ENCODE measurements at regions not wholly inside any gene's neighbourhood (a gene's known extent, or its start where the extent isn't known, plus 50 kb on each side); places are given as distances from the start of the nearest gene placed in this dataset.
"Not testable (repeated sequence)": the region's sequence is repeated elsewhere in the genome, so short reads cannot be mapped to it uniquely, and the experiment has no call there.

GRCh38 chr12:60752589-60752988 is 1156.8 kb downstream of the SLC16A7 start:
- H3K36me3 ChIP-seq: no peaks in the 10 kb centered on the region
- no peak overlapping the region for H3K27ac ChIP-seq
- H3K9me3 ChIP-seq (replicated peaks): no peaks in the 10 kb centered on the region
- no peak overlapping the region for H3K4me3 ChIP-seq
- no peaks in the 10 kb centered on the region for H3K27me3 ChIP-seq
- no peaks in the 10 kb centered on the region for H3K4me1 ChIP-seq
- no peak for DNase-seq

- H3K36me3 ChIP-seq: no peaks in the 10 kb centered on the region
- no peak for DNase-seq
- H3K4me1 ChIP-seq: no peaks in the 10 kb centered on the region
- no peak overlapping the region for H3K4me3 ChIP-seq
- no peaks in the 10 kb centered on the region for H3K27me3 ChIP-seq
- H3K9me3 ChIP-seq (replicated peaks): no peaks in the 10 kb centered on the region
- H3K27ac ChIP-seq: no peak overlapping the region
These were observed 1162.4 kb downstream of the SLC16A7 start for GRCh38 chr12:60758224-60758623.

DNA sequence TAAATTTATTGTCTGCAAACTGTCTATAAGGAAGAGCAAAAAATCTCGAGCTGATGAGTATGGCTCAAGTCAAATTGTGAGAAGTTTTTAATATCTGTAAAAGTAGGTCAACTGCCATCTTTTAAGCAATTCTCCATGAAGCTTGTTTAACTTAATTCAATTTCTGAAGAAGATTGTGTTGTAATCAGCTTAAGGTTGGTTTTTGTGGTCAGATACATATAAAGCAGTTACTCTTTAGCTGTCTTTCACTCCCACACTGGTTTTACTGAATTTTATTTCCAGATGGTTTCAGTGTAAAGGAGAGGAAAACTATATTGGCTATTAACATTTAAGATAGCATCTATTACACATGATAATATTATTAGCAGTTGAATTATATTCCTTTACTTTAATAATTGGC is 1165.1 kb downstream of the SLC16A7 start:
- H3K4me3 ChIP-seq: no peak overlapping the region
- H3K36me3 ChIP-seq: no peaks in the 10 kb centered on the region
- H3K4me1 ChIP-seq: no peaks in the 10 kb centered on the region
- no peaks in the 10 kb centered on the region for H3K27me3 ChIP-seq
- DNase-seq: no peak
- no peak overlapping the region for H3K27ac ChIP-seq
- H3K9me3 ChIP-seq (replicated peaks): no peaks in the 10 kb centered on the region

GRCh38 chr12:60801166-60801565 is 1205.3 kb downstream of the SLC16A7 start:
- H3K27me3 ChIP-seq; DNase-seq; H3K27ac ChIP-seq; H3K36me3 ChIP-seq; H3K9me3 ChIP-seq (replicated peaks); H3K4me3 ChIP-seq; H3K4me1 ChIP-seq: not testable (repeated sequence)

DNA sequence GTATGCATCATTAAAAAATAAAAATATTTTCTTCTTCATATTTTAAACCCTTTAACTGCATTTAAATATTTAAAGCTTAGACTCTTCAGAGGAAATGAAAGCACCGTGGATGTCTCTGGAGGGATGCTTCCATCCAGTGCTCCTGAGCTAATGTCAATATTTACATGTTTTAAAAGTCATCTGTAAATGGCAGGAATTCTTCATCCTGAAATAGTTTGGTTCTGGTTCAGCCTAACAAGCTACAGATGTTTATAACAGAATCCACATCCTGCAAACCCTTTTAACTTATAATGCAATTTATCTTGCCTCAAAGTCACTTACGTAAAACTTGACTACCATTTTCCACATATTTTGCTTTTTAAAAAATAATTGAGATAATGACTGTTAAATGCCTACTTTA is 1207.3 kb downstream of the SLC16A7 start:
- H3K27ac ChIP-seq: no peak overlapping the region
- DNase-seq: no peak
- peaks cover 10% of the 10 kb centered on the region for H3K4me1 ChIP-seq
- no peak overlapping the region for H3K4me3 ChIP-seq
- H3K36me3 ChIP-seq: no peaks in the 10 kb centered on the region
- no peaks in the 10 kb centered on the region for H3K27me3 ChIP-seq
- H3K9me3 ChIP-seq (replicated peaks): no peaks in the 10 kb centered on the region; the same call in 1 of the 2 replicates

GRCh38 chr12:60805364-60805763 is 1209.5 kb downstream of the SLC16A7 start:
- Histone ChIP-seq H3K27ac (no peak overlapping the region), H3K27me3 (no peaks in the 10 kb centered on the region), H3K9me3 (replicated peaks) (no peaks in the 10 kb centered on the region; the same call in 1 of the 2 replicates), H3K36me3 (no peaks in the 10 kb centered on the region), H3K4me1 (peaks cover 12% of the 10 kb centered on the region), H3K4me3 (no peak overlapping the region)
- DNase-seq: peak in 1 of 2 experiments; percentile 11

DNA sequence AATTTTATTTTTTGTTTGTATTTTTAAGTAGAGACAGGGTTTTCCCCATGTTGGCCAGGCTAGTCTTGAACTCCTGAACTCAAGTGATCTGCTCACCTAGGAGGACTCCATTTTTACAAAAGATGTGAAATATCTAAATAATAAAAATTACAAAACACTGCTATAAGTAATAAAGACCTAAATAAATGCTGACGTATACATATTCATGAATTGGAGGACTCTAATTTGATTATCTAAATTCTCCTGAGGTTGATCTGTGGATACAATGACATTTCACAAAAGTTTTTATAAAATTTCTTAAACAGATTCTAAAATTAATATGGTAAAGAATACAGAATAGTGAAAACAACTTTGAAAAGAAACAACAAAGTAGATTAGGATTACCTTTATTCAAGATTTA is 1224.0 kb downstream of the SLC16A7 start:
- H3K36me3 ChIP-seq: no peaks in the 10 kb centered on the region
- no peaks in the 10 kb centered on the region for H3K4me1 ChIP-seq
- no peak for DNase-seq
- H3K27ac ChIP-seq: no peak overlapping the region
- no peaks in the 10 kb centered on the region for H3K9me3 ChIP-seq (replicated peaks)
- no peak overlapping the region for H3K4me3 ChIP-seq
- no peaks in the 10 kb centered on the region for H3K27me3 ChIP-seq

DNA sequence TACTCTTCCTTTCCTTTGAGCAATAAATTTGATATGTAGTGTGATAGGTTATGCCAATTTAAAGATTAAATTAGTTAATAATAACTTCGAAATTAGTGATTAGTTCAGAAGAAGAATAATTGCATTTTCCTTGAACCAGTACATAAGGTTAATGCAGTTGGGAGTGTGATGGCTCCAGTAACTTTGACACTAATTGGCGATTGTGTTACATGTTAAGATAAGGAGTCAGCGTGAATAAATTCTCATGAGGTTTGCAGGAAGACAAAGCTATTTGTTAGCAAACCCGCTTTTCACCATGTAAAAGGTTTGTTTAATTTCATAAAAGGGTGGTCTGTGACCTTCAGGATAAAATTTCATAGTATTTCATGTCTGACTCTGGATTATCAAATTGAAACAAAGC is 1226.8 kb downstream of the SLC16A7 start:
- no peak for DNase-seq
- no peak overlapping the region for H3K4me3 ChIP-seq
- no peaks in the 10 kb centered on the region for H3K9me3 ChIP-seq (replicated peaks)
- no peaks in the 10 kb centered on the region for H3K27me3 ChIP-seq
- H3K36me3 ChIP-seq: no peaks in the 10 kb centered on the region
- no peaks in the 10 kb centered on the region for H3K4me1 ChIP-seq
- no peak overlapping the region for H3K27ac ChIP-seq

GRCh38 chr12:60830381-60830780 is 1234.6 kb downstream of the SLC16A7 start:
- no peaks in the 10 kb centered on the region for H3K36me3 ChIP-seq
- DNase-seq: no peak

DNA sequence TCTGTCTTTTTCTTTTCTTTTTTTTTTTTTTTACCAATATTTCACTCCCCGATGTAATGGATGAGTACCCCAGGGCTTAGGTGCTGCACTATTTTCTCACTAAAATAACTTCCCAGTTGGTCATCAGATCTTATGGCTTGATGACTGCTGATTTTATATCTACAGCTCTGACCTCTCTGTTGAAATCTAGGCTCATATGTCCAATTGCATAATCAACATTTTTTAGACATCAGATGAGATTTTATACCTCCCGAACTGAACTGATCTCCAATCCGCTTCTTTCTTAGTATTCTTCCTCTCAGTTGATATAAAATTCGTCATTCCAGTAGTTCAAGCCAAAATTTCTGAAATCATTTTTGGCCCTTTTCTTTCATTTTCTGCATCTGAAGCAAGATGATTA is 1236.5 kb downstream of the SLC16A7 start:
- DNase-seq: no peak
- Histone ChIP-seq H3K4me1 (peaks cover 7% of the 10 kb centered on the region), H3K4me3 (no peak overlapping the region), H3K27ac (no peak overlapping the region), H3K36me3 (no peaks in the 10 kb centered on the region), H3K27me3 (no peaks in the 10 kb centered on the region), H3K9me3 (replicated peaks) (no peaks in the 10 kb centered on the region)

More at GRCh38 chr12:60830381-60830780, 1234.6 kb downstream of the SLC16A7 start:
- H3K4me3 ChIP-seq: no peak overlapping the region
- H3K27ac ChIP-seq: no peak overlapping the region
- H3K9me3 ChIP-seq (replicated peaks): no peaks in the 10 kb centered on the region
- no peaks in the 10 kb centered on the region for H3K27me3 ChIP-seq
- peaks cover 7% of the 10 kb centered on the region for H3K4me1 ChIP-seq

GRCh38 chr12:60834372-60834771 is 1238.5 kb downstream of the SLC16A7 start:
- H3K27ac ChIP-seq: no peak overlapping the region
- H3K4me3 ChIP-seq: no peak overlapping the region

DNA sequence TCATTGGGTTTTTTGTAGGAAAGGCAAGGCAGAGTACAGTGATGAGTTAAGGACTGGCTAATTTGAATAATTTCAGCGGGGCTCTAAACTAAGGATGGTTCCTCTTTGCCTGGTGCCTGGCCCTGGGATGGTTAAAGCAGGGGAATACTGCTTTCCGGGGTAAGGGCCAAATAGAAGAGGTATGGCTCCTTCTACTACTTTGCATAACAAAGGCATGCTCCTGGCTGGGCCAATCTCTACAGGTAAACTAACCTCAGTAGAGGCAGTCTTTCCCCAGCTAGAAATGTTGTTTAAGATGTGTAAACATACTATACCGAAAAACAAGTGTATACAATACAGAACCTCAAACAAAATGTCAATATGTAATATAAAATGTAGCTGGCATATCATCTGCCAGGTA is 1239.0 kb downstream of the SLC16A7 start:
- Histone ChIP-seq H3K27ac (no peak overlapping the region), H3K9me3 (replicated peaks) (no peaks in the 10 kb centered on the region), H3K4me1 (peaks cover 7% of the 10 kb centered on the region), H3K4me3 (no peak overlapping the region), H3K36me3 (no peaks in the 10 kb centered on the region), H3K27me3 (no peaks in the 10 kb centered on the region)
- no peak for DNase-seq

More at GRCh38 chr12:60834372-60834771, 1238.5 kb downstream of the SLC16A7 start:
- Histone ChIP-seq H3K4me1 (peaks cover 7% of the 10 kb centered on the region), H3K36me3 (no peaks in the 10 kb centered on the region), H3K27me3 (no peaks in the 10 kb centered on the region), H3K9me3 (replicated peaks) (no peaks in the 10 kb centered on the region)
- DNase-seq: no peak

- Histone ChIP-seq H3K4me1 (peaks cover 7% of the 10 kb centered on the region), H3K4me3 (no peak overlapping the region), H3K27me3 (no peaks in the 10 kb centered on the region), H3K9me3 (replicated peaks) (no peaks in the 10 kb centered on the region), H3K27ac (no peak overlapping the region), H3K36me3 (no peaks in the 10 kb centered on the region)
- no peak for DNase-seq
These were observed 1240.8 kb downstream of the SLC16A7 start for GRCh38 chr12:60836651-60837050.

- no peak overlapping the region for H3K4me3 ChIP-seq
- no peaks in the 10 kb centered on the region for H3K36me3 ChIP-seq
- H3K9me3 ChIP-seq (replicated peaks): no peaks in the 10 kb centered on the region
- no peak overlapping the region for H3K27ac ChIP-seq
- DNase-seq: no peak
- no peaks in the 10 kb centered on the region for H3K4me1 ChIP-seq
- H3K27me3 ChIP-seq: no peaks in the 10 kb centered on the region
These were observed 1246.4 kb downstream of the SLC16A7 start for GRCh38 chr12:60842181-60842580.

DNA sequence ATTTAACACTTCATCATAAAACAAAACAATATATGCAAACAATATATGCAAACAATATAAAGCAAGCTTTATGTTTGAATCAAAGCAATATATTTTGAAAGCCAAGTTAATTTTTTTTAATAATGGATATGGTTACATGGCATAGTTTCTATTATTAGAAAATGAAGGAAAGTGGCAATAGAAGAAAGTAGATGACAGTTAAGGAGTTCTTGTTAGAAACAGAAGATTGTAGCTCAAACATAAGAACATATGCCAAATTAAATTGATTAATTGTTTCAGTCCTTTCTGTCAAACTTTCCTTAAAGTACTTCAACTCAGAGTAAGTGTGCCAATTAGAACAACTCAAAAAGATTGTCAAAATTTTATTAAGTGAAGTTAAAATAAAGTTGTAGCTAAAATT is 1248.3 kb downstream of the SLC16A7 start:
- Histone ChIP-seq H3K36me3 (no peaks in the 10 kb centered on the region), H3K27me3 (no peaks in the 10 kb centered on the region), H3K4me1 (no peaks in the 10 kb centered on the region; the same call in 1 of the 2 replicates), H3K4me3 (no peak overlapping the region), H3K27ac (no peak overlapping the region), H3K9me3 (replicated peaks) (no peaks in the 10 kb centered on the region)
- DNase-seq: no peak

GRCh38 chr12:60844875-60845274 is 1249.0 kb downstream of the SLC16A7 start:
- H3K27ac ChIP-seq: no peak overlapping the region
- no peaks in the 10 kb centered on the region for H3K27me3 ChIP-seq
- DNase-seq: no peak
- H3K4me3 ChIP-seq: no peak overlapping the region
- H3K36me3 ChIP-seq: no peaks in the 10 kb centered on the region
- no peaks in the 10 kb centered on the region; the same call in 1 of the 2 replicates for H3K4me1 ChIP-seq
- H3K9me3 ChIP-seq (replicated peaks): no peaks in the 10 kb centered on the region
